Heart left ventricle (tissue), 16 donors: ENCODE measurements at regions not wholly inside any gene's neighbourhood (a gene's known extent, or its start where the extent isn't known, plus 50 kb on each side); places are given as distances from the start of the nearest gene placed in this dataset.

ENCODE experiments used
- ATAC-seq, 4 donors: fragments of 200-7000 bp; cut with Tn5 transposase; one replicate each; pipeline ENCODE4 v1.9.1; 2020 to 2022; ENCODE audit warnings: moderate library complexity in 4 of 4, mild to moderate bottlenecking in 3 of 4, moderate number of reproducible peaks in 1 of 4
- DNase-seq, 5 donors: peaks; one replicate each; pipeline ENCODE4 v3.0.0-alpha.2; 2020
- H3K27ac ChIP-seq, 12 donors: fragments of 200-600 bp; sonication (generic) in 4 of 12; one replicate each; pipeline versions ENCODE4 v1.5.0 to v1.8.0; 2016 to 2022; ENCODE audit warnings: mild to moderate bottlenecking in 2 of 12
- H3K27me3 ChIP-seq, 9 donors: fragments of 200-600 bp; sonication (generic) in 2 of 9; one replicate each; pipeline versions ENCODE4 v1.5.1 to v1.8.0; 2016 to 2022; ENCODE audit warnings: mild to moderate bottlenecking in 3 of 9
- H3K36me3 ChIP-seq, 9 donors: fragments of 200-600 bp; sonication (generic) in 2 of 9; one replicate each; pipeline versions ENCODE4 v1.5.0 to v1.8.0; 2018 to 2022; ENCODE audit warnings: mild to moderate bottlenecking in 2 of 9
- H3K4me1 ChIP-seq, 12 donors: fragments of 200-600 bp; sonication (generic) in 4 of 12; one replicate each; pipeline versions ENCODE4 v1.5.0 to v1.8.0; 2016 to 2022; ENCODE audit warnings: mild to moderate bottlenecking in 3 of 12
- H3K4me3 ChIP-seq, 12 donors: fragments of 200-600 bp; sonication (generic) in 4 of 12; one replicate each; pipeline versions ENCODE4 v1.5.0 to v1.8.0; 2017 to 2022; ENCODE audit warnings: mild to moderate bottlenecking in 9 of 12, moderate library complexity in 4 of 12
- H3K9me3 ChIP-seq, 12 donors: fragments of 200-600 bp; sonication (generic) in 4 of 12; one replicate each; pipeline versions ENCODE4 v1.5.0 to v1.8.0; 2016 to 2022; ENCODE audit warnings: mild to moderate bottlenecking in 1 of 12
- CTCF ChIP-seq, 12 donors: fragments of 200-600 bp; sonication (generic) in 4 of 12; IDR thresholded peaks; one replicate each; pipeline versions ENCODE4 v1.5.0 to v1.8.0; 2018 to 2022; ENCODE audit warnings: antibody characterized with exemption in 12 of 12, mild to moderate bottlenecking in 5 of 12
- POLR2A ChIP-seq, 2 donors: fragments of 450-650 bp; IDR thresholded peaks; one replicate each; pipeline ENCODE4 v1.6.1; 2017; ENCODE audit warnings: antibody characterized with exemption in 2 of 2, mild to moderate bottlenecking in 2 of 2, moderate library complexity in 2 of 2
- WGBS, 4 donors: extraction: QIAGEN DNeasy Blood & Tissue Kit in 2 of 4; methylation state at CpG; one replicate each; pipeline versions ENCODE4 v1.1.5 to v1.1.7; 2013 to 2018; 5-methylcytosine and 5-hydroxymethylcytosine counted together
- intact Hi-C, 10 donors: fragments of 100-400 bp; cut with DNase I; formaldehyde crosslinking; loops; one replicate each; pipeline versions ENCODE4 v1.11.1 to v1.14.2; 2022
- donor health status: ischemic (EF 13 %, LVEDD 7.1; RV severe dilation, severe dysfunction).
- donor health status: healthy with polysubstance abuse.
- donor health status: DM: no; HTN: yes; CAD: no.
- donor health status: DM: no; HTN: no; CAD: no.
- donor health status: ischemic (EF 25% LVEDD 6.9; RV normal size, moderate dysfunction).
- donor health status: ischemic (EF 25% LVEDD 5.7; RV mildly dilated, moderate dysfunction).
- donor health status: healthy.
- donor health status: DM: yes; HTN: yes; CAD: no.
- donor health status: ischemic (EF 35%, LVEDD 5.7; RV mildly dilated, moderate dysfunction).
- donor health status: nonischemic (EF 11% LVEDD 7.7; RV severe dilation, severe dysfunction).
- donor health status: DM: yes; HTN: yes; CAD: no.
- donor health status: PGD.
- donor health status: ischemic (EF 29% LVEDD 5.4; RV normal size, mild dysfunction).
- donor health status: nonischemic (EF 23%, LVEDD 6.1; RV moderate dilation, normal function).

- Histone ChIP-seq H3K9me3 (no peaks in the 10 kb centered on the region), H3K27me3 (no peaks in the 10 kb centered on the region), H3K4me3 (no peak overlapping the region), H3K36me3 (no peaks in the 10 kb centered on the region), H3K4me1 (no peaks in the 10 kb centered on the region), H3K27ac (no peak overlapping the region)
- TF ChIP-seq POLR2A (IDR thresholded peaks at IDR 0.05) (no peak), CTCF (IDR thresholded peaks at IDR 0.05) (no peak)
- intact Hi-C loops = no loop called here
- ATAC-seq (no peak), DNase-seq (no peak)
- WGBS, 4 donors = 78 to 84% (median 83%) methylated on average over 3 of the region's 3 CpGs
These were observed 414.3 kb downstream of the TFAP2A start for GRCh38 chr6:10000551-10000950.

DNA sequence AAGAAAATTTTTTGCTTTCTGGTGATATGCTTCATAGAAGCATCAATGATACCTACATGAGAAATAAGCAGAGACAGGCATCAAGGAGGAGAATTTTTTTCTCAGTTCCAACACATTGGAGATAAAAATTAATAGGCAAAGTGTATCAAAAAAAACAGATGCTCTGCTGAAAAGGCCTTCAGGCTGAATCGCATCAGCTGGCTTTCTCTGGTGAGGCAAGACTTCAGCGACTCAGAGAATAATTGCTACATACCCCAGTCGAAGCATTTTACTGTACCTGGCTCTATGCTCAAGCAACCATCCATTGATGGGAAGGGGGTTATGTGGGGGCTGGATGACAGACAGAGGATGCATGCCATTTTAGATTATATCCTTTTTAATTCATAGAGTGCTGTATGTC lies 415.1 kb downstream of the TFAP2A start:
- Histone ChIP-seq H3K27ac (no peak overlapping the region), H3K9me3 (no peaks in the 10 kb centered on the region), H3K4me3 (no peak overlapping the region), H3K27me3 (no peaks in the 10 kb centered on the region), H3K36me3 (no peaks in the 10 kb centered on the region), H3K4me1 (no peaks in the 10 kb centered on the region)
- ATAC-seq = no peak
- no peak for DNase-seq
- TF ChIP-seq CTCF (IDR thresholded peaks at IDR 0.05) = no peak
- no peak for TF ChIP-seq POLR2A (IDR thresholded peaks at IDR 0.05)
- 78 to 93% (median 82%) methylated on average over 3 of the region's 3 CpGs for WGBS, 4 donors
- intact Hi-C loops = no loop called here

- Histone ChIP-seq H3K4me1 (no peaks in the 10 kb centered on the region), H3K27ac (no peak overlapping the region), H3K9me3 (peaks cover 0 to 9% (median 0%) of the 10 kb centered on the region in 12 donors), H3K36me3 (no peaks in the 10 kb centered on the region), H3K27me3 (no peaks in the 10 kb centered on the region), H3K4me3 (no peak overlapping the region)
- ATAC-seq = no peak
- TF ChIP-seq POLR2A (IDR thresholded peaks at IDR 0.05) (no peak), CTCF (IDR thresholded peaks at IDR 0.05) (no peak)
- intact Hi-C loops = no loop called here
- DNase-seq = no peak
- WGBS, 4 donors = 63 to 67% (median 65%) methylated on average over 2 of the region's 2 CpGs
These were observed 428.6 kb downstream of the TFAP2A start for GRCh38 chr6:9986273-9986672.

DNA sequence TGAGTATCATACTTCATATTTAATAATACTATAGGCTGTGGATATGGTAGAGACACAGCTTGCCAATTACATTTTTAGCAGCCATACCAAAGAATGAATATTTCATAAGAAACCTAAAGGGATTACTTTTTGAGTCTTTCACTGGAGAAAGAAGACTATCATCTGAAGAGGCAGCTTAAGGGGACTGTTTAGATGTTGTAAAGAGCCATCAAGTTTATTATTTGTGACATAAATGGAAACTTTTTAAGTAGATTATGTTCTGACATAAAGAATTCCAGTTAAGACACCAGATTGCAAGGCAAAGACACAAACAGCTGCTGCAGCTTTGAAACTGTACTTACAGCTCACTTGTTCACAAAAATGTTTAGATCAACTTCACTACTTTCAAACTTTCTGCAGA lies 429.4 kb downstream of the TFAP2A start:
- Histone ChIP-seq H3K27ac (no peak overlapping the region), H3K27me3 (no peaks in the 10 kb centered on the region), H3K36me3 (no peaks in the 10 kb centered on the region), H3K9me3 (peaks cover 0 to 9% (median 0%) of the 10 kb centered on the region in 12 donors), H3K4me3 (no peak overlapping the region), H3K4me1 (no peaks in the 10 kb centered on the region)
- intact Hi-C loops = no loop called here
- TF ChIP-seq CTCF (IDR thresholded peaks at IDR 0.05) (no peak), POLR2A (IDR thresholded peaks at IDR 0.05) (no peak)
- DNase-seq = no peak
- no peak for ATAC-seq
